Myocyte (in vitro differentiated cells): ENCODE measurements at regions not wholly inside any gene's neighbourhood (a gene's known extent, or its start where the extent isn't known, plus 50 kb on each side); places are given as distances from the start of the nearest gene placed in this dataset.

Source experiments
- DNase-seq: peaks from one replicate; pipeline ENCODE4 v3.0.0-alpha.2; 2012; ENCODE audit warnings: low read depth

- DNase-seq: no peak
These were observed 110.2 kb upstream of the NLRP1 start for GRCh38 chr17:5694551-5694950.

GRCh38 chr17:5695480-5695879, 111.2 kb upstream of the NLRP1 start:
- no peak for DNase-seq

GRCh38 chr17:5698959-5699358, 114.7 kb upstream of the NLRP1 start:
- DNase-seq: no peak

- no peak for DNase-seq
These were observed 115.5 kb upstream of the NLRP1 start for GRCh38 chr17:5699814-5700213.

GRCh38 chr17:5700745-5701144, 116.4 kb upstream of the NLRP1 start:
- no peak for DNase-seq

- DNase-seq: no peak
These were observed 117.1 kb upstream of the NLRP1 start for GRCh38 chr17:5701381-5701780.

GRCh38 chr17:5702951-5703510, 118.7 kb upstream of the NLRP1 start:
- DNase-seq: no peak

GRCh38 chr17:5703736-5704135, 119.4 kb upstream of the NLRP1 start:
- no peak for DNase-seq

GRCh38 chr17:5705081-5705875, 121.0 kb upstream of the NLRP1 start:
- peak; percentile 12 for DNase-seq

- no peak for DNase-seq
These were observed 121.7 kb upstream of the NLRP1 start for GRCh38 chr17:5705876-5706576.

GRCh38 chr17:5706577-5707210, 122.4 kb upstream of the NLRP1 start:
- peak; percentile 79 for DNase-seq

- no peak for DNase-seq
These were observed 123.2 kb upstream of the NLRP1 start for GRCh38 chr17:5707482-5707881.

- no peak for DNase-seq
These were observed 124.0 kb upstream of the NLRP1 start for GRCh38 chr17:5708344-5708743.

GRCh38 chr17:5711344-5711743, 127.0 kb upstream of the NLRP1 start:
- no peak for DNase-seq

GRCh38 chr17:5714993-5715392, 130.7 kb upstream of the NLRP1 start:
- DNase-seq: no peak

GRCh38 chr17:5715478-5715877, 131.2 kb upstream of the NLRP1 start:
- no peak for DNase-seq

- no peak for DNase-seq
These were observed 134.4 kb upstream of the NLRP1 start for GRCh38 chr17:5718726-5719125.

GRCh38 chr17:5719976-5720375, 135.7 kb upstream of the NLRP1 start:
- no peak for DNase-seq

GRCh38 chr17:5730373-5730772, 146.1 kb upstream of the NLRP1 start:
- DNase-seq: no peak

- no peak for DNase-seq
These were observed 156.6 kb upstream of the NLRP1 start for GRCh38 chr17:5740937-5741336.

GRCh38 chr17:5741810-5742209, 157.5 kb upstream of the NLRP1 start:
- no peak for DNase-seq
